Fibroblast of skin of scalp (primary cell): ENCODE measurements at regions not wholly inside any gene's neighbourhood (a gene's known extent, or its start where the extent isn't known, plus 50 kb on each side); places are given as distances from the start of the nearest gene placed in this dataset.
A peak's percentile ranks its signal among the peaks of the same experiment; 100 is the strongest.

ENCODE experiments used
- DNase-seq: peaks from one replicate; pipeline ENCODE4 v3.0.0-alpha.2; 2013

GRCh38 chr6:163820745-163821458 lies 406.4 kb downstream of the QKI start:
- DNase-seq = no peak

- no peak for DNase-seq
Measured at GRCh38 chr6:163820171-163820570, 405.7 kb downstream of the QKI start.

- no peak for DNase-seq
Measured at GRCh38 chr6:163818719-163819118, 404.2 kb downstream of the QKI start.

- DNase-seq = no peak
Measured at GRCh38 chr6:163816441-163816840, 401.9 kb downstream of the QKI start.

GRCh38 chr6:163815796-163816195 lies 401.3 kb downstream of the QKI start:
- no peak for DNase-seq

- peak; percentile 73 for DNase-seq
Measured at GRCh38 chr6:163814494-163815364, 400.2 kb downstream of the QKI start.

GRCh38 chr6:163813979-163814493 lies 399.5 kb downstream of the QKI start:
- no peak for DNase-seq

GRCh38 chr6:163811317-163811716 lies 396.8 kb downstream of the QKI start:
- no peak for DNase-seq

GRCh38 chr6:163809364-163809763 lies 394.8 kb downstream of the QKI start:
- no peak for DNase-seq

- DNase-seq = no peak
Measured at GRCh38 chr6:163808871-163809270, 394.4 kb downstream of the QKI start.

- no peak for DNase-seq
Measured at GRCh38 chr6:163808231-163808630, 393.7 kb downstream of the QKI start.

GRCh38 chr6:163806755-163807499 lies 392.4 kb downstream of the QKI start:
- no peak for DNase-seq

- DNase-seq = no peak
Measured at GRCh38 chr6:163804991-163805390, 390.5 kb downstream of the QKI start.

- no peak for DNase-seq
Measured at GRCh38 chr6:163802267-163802666, 387.7 kb downstream of the QKI start.

GRCh38 chr6:163797296-163797845 lies 382.9 kb downstream of the QKI start:
- peak; percentile 89 for DNase-seq

GRCh38 chr6:163793011-163793983 lies 378.8 kb downstream of the QKI start:
- DNase-seq = peak; percentile 85

GRCh38 chr6:163790266-163790840 lies 375.8 kb downstream of the QKI start:
- peak; percentile 79 for DNase-seq

GRCh38 chr6:163789199-163789810 lies 374.8 kb downstream of the QKI start:
- DNase-seq = no peak

GRCh38 chr6:163786995-163787671 lies 372.6 kb downstream of the QKI start:
- DNase-seq = no peak

- DNase-seq = no peak
Measured at GRCh38 chr6:163782436-163783003, 368.0 kb downstream of the QKI start.
